AG04449 (cell line): ENCODE measurements at regions not wholly inside any gene's neighbourhood (a gene's known extent, or its start where the extent isn't known, plus 50 kb on each side); places are given as distances from the start of the nearest gene placed in this dataset.
A peak's percentile ranks its signal among the peaks of the same experiment; 100 is the strongest.

ENCODE experiments used
- CTCF ChIA-PET: fragments of 350-600 bp; formaldehyde crosslinking; extraction: SDS; loops from one replicate; lab custom pipeline; 2021; ENCODE audit warnings: antibody characterized with exemption; lab: Yijun Ruan, JAX
- POLR2A ChIA-PET: fragments of 400-600, 350-600 bp; formaldehyde crosslinking; extraction: SDS; loops from one replicate; lab custom pipeline; 2020; ENCODE audit warnings: antibody characterized with exemption, inconsistent platforms; lab: Yijun Ruan, JAX
- DNase-seq: peaks from one replicate; pipeline ENCODE4 v3.0.0-alpha.2; 2010; ENCODE audit warnings: low read depth, low spot score
- H3K4me3 ChIP-seq: 2 replicates; pipeline ENCODE4 v1.5.1; 2011; ENCODE audit warnings: low read depth, mild to moderate bottlenecking, control low read depth, low read length
- CTCF ChIP-seq: IDR thresholded peaks from one replicate; pipeline ENCODE4 v1.5.1; 2011; ENCODE audit warnings: mild to moderate bottlenecking, moderate library complexity, low read length, control low read depth, inconsistent platforms; ENCODE audit not compliant: insufficient read depth; ENCODE audit errors: missing control alignments

DNA sequence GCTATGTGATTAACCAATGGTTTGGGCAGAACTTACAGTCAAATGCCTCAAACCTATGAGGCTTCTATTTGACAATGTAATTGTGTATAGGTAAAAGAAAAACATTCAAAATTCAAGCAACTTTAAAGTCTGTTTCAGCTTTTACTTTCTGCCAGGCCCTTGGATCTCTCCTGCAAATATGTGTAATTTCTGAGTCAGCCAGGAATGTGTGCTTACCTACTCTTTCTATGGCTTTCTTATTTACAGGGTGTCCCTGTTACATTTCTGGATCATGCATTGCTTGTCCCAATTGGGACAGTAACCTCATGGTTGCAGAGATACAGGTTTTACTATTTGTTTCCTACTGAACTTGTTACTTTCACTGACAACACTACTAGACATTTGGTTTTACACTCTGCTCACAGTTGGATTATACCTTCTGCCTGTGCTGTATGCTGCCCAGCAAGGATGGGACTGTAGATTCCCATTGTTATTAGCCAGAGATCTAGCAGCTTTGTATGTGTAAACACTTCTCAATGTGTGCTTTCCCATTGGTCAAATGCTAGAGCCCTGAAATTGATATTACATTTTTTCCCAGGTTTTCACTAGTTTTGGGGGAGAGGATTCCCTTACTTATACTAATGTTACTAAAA, 355.3 kb downstream of the ARL4A start:
- TF ChIP-seq CTCF, result no peak
- ChIA-PET CTCF (no interaction called here), POLR2A (no interaction called here)
- no peak for DNase-seq
- H3K4me3 ChIP-seq, result no peak overlapping the region

DNA sequence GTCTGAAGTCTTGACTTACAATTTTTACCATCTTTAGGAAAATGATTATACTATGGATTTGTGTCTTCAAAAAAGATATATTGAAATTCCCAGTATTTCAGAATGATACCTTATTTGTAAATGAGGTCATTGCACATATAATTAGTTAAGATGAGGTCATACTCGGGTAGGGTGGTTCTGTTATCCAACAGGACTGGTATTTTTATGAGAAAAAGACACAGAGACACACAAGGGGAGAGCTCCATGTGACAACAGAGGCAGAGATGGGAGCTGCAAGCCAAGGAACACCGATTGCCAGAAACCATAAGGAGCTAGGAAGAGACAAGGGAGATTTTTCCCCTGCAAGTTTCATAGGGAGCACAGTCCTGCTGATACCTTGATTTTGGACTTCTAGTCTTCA, 356.9 kb downstream of the ARL4A start:
- ChIA-PET CTCF (no interaction called here), POLR2A (no interaction called here)
- H3K4me3 ChIP-seq, result no peak overlapping the region
- TF ChIP-seq CTCF, result no peak
- DNase-seq, result no peak

DNA sequence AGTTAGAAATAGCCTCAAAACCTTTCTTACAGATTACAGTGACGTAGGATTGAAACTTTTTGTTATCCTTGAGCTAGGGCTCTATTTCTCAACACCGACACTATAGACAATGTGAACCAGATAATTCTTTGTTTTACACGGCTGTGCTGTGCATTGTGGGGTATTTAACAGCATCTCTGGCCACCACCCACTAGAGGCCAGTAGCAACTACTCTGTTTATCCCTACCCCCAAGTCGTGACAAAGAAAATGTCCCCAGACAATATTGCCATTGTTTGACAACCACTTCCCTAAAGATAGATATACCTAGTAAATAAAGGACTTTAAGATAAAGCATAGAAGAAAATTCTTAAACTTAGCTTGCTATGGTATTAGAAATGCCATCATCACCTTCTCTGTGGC, 359.6 kb downstream of the ARL4A start:
- POLR2A ChIA-PET, result interaction anchor here (0.7 kb wide), 1 partner anchor 63 kb away, joined by 3 read pairs; no protein-coding TSS in a partner anchor
- CTCF ChIA-PET, result no interaction called here
- TF ChIP-seq CTCF, result no peak
- H3K4me3 ChIP-seq, result no peak overlapping the region
- DNase-seq, result no peak

- no peak overlapping the region for H3K4me3 ChIP-seq
- TF ChIP-seq CTCF, result no peak
- DNase-seq, result no peak
- ChIA-PET POLR2A (no interaction called here), CTCF (no interaction called here)
Measured at GRCh38 chr7:13049946-13050345, 362.5 kb downstream of the ARL4A start.

DNA sequence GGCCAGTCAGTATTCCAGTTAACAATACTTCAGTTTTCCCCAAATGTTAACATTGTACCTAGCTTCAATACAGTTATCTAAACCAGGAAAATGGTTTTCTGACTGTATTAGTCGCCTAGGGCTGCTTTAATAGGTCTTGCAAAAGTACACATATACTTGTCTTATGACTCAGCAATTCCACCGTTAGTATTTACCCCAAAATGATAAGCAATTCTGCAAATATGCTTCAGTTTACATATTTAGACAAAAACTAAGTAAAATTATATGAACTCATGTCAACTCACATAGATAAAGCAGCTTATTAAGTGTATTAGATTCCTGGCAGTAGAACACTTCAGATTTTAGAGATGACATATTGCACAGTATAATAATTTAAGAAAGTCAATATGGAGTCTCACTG, 363.3 kb downstream of the ARL4A start:
- DNase-seq, result peak; percentile 14
- TF ChIP-seq CTCF, result no peak
- H3K4me3 ChIP-seq, result no peak overlapping the region
- CTCF ChIA-PET, result no interaction called here
- POLR2A ChIA-PET, result no interaction called here

- no peak overlapping the region for H3K4me3 ChIP-seq
- ChIA-PET CTCF (no interaction called here), POLR2A (no interaction called here)
- no peak for DNase-seq
- TF ChIP-seq CTCF, result no peak
Measured at GRCh38 chr7:13055732-13056368, 368.4 kb downstream of the ARL4A start.
